Breast epithelium (tissue), 4 donors: ENCODE measurements at regions not wholly inside any gene's neighbourhood (a gene's known extent, or its start where the extent isn't known, plus 50 kb on each side); places are given as distances from the start of the nearest gene placed in this dataset.

ENCODE experiments used
- DNase-seq, 2 donors: peaks; one replicate each; pipeline ENCODE4 v3.0.0-alpha.2; 2019; ENCODE audit warnings: low spot score in 2 of 2
- H3K27ac ChIP-seq, 2 donors: fragments of 200-600 bp; sonication (generic) in 1 of 2; one replicate each; pipeline ENCODE4 v1.5.1; 2016 to 2019; ENCODE audit warnings: mild to moderate bottlenecking in 1 of 2
- H3K27me3 ChIP-seq, 2 donors: fragments of 200-600 bp; sonication (generic) in 1 of 2; one replicate each; pipeline versions ENCODE4 v1.5.1 to v1.6.0; 2017 to 2019; ENCODE audit warnings: control low read depth in 1 of 2, mild to moderate bottlenecking in 1 of 2
- H3K36me3 ChIP-seq: fragments of 200-600 bp; one replicate; pipeline ENCODE4 v1.5.1; 2019
- H3K4me1 ChIP-seq, 2 donors: fragments of 200-600 bp; sonication (generic); one replicate each; pipeline ENCODE4 v1.5.1; 2016 to 2019; ENCODE audit warnings: control low read depth in 1 of 2
- H3K4me3 ChIP-seq, 3 donors: fragments of 200-600 bp; sonication (generic); 1 replicate in 2 of 3; 2 replicates in 1 of 3; pipeline ENCODE4 v1.5.1; 2016 to 2019; ENCODE audit warnings: mild to moderate bottlenecking in 3 of 3, moderate library complexity in 2 of 3
- H3K9me3 ChIP-seq, 2 donors: fragments of 200-600 bp; sonication (generic) in 1 of 2; one replicate each; pipeline ENCODE4 v1.5.1; 2016 to 2019; ENCODE audit warnings: control low read depth in 1 of 2
- POLR2A ChIP-seq: fragments of 450-650 bp; IDR thresholded peaks from one replicate; pipeline ENCODE4 v1.6.1; 2016; ENCODE audit warnings: antibody characterized with exemption, mild to moderate bottlenecking, moderate library complexity
- POLR2AphosphoS5 ChIP-seq, 3 donors: sonication (generic); formaldehyde crosslinking; IDR thresholded peaks; one replicate each; pipeline ENCODE4 v1.6.1; 2017; ENCODE audit warnings: antibody characterized with exemption in 3 of 3
- intact Hi-C: fragments of 100-400 bp; cut with DNase I; formaldehyde crosslinking; loops from one replicate; pipeline ENCODE4 v1.15.1; 2023; ENCODE audit warnings: low total_unique reads
- TF ChIP-seq, protein P1 (sequence below), 3 donors: fragments of 450-650 bp; IDR thresholded peaks; one replicate each; pipeline ENCODE4 v1.5.1; 2016 to 2017; ENCODE audit warnings: antibody characterized with exemption in 3 of 3, mild to moderate bottlenecking in 3 of 3, moderate library complexity in 3 of 3

DNA sequence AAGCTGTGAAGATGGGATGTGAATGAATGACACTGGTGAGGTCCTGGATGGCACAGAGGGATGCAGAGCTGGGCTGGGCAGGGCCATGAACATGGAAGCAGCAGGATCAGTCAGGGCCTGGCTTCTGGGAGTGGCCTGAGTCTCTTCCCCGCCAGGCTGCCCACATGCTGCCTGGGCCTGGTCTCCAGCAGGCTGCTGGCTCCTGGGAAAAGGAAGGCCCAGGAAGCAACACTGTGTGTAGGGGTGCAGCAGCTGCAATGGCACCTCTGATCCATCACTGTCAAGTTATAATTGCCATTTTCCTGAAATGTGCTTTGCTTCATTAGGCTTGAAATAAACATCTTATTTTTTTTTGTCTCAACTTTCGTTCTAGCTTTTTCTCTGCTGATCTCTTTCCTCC, 260.2 kb upstream of the N4BP1 start:
- H3K27ac ChIP-seq: no peak overlapping the region
- intact Hi-C loops: no loop called here

DNA sequence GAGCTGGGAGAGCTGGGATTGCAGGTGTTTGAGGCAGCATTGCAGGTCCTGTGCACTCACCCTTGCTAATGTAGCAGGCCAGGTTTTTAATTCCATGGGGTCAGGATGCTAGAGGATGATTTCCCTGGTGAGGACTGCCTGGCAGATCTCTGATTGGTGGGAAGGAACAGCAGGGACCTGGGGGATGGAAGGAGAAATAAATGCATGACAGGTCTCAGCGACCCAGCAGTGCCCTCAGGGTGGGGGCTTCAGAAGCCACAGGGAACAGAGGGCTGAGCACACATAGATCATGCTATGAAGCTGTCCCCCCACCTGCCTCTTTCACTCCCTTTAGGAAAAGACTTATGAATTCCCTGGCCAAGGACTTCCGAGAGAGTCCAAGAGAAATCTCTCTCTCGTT, 255.5 kb upstream of the N4BP1 start:
- H3K36me3 ChIP-seq: no peaks in the 10 kb centered on the region
- H3K27ac ChIP-seq: no peak overlapping the region
- intact Hi-C loops: no loop called here
- H3K9me3 ChIP-seq: peaks cover 0 to 16% of the 10 kb centered on the region in 2 donors
- DNase-seq: no peak
- no peaks in the 10 kb centered on the region for H3K4me1 ChIP-seq
- no peak overlapping the region for H3K4me3 ChIP-seq
- no peaks in the 10 kb centered on the region for H3K27me3 ChIP-seq
- no peak for TF ChIP-seq POLR2AphosphoS5 (IDR thresholded peaks at IDR 0.05)
- TF ChIP-seq, protein P1, sequence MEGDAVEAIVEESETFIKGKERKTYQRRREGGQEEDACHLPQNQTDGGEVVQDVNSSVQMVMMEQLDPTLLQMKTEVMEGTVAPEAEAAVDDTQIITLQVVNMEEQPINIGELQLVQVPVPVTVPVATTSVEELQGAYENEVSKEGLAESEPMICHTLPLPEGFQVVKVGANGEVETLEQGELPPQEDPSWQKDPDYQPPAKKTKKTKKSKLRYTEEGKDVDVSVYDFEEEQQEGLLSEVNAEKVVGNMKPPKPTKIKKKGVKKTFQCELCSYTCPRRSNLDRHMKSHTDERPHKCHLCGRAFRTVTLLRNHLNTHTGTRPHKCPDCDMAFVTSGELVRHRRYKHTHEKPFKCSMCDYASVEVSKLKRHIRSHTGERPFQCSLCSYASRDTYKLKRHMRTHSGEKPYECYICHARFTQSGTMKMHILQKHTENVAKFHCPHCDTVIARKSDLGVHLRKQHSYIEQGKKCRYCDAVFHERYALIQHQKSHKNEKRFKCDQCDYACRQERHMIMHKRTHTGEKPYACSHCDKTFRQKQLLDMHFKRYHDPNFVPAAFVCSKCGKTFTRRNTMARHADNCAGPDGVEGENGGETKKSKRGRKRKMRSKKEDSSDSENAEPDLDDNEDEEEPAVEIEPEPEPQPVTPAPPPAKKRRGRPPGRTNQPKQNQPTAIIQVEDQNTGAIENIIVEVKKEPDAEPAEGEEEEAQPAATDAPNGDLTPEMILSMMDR (IDR thresholded peaks at IDR 0.05): no peak
- no peak for TF ChIP-seq POLR2A

More for the DNA sequence above, 260.2 kb upstream of the N4BP1 start:
- no peaks in the 10 kb centered on the region for H3K4me1 ChIP-seq
- H3K36me3 ChIP-seq: no peaks in the 10 kb centered on the region
- H3K27me3 ChIP-seq: no peaks in the 10 kb centered on the region
- TF ChIP-seq POLR2A: no peak
- TF ChIP-seq, protein P1 (IDR thresholded peaks at IDR 0.05): no peak
- no peak for TF ChIP-seq POLR2AphosphoS5 (IDR thresholded peaks at IDR 0.05)
- H3K4me3 ChIP-seq: no peak overlapping the region
- H3K9me3 ChIP-seq: peaks cover 0 to 7% of the 10 kb centered on the region in 2 donors
- DNase-seq: no peak

DNA sequence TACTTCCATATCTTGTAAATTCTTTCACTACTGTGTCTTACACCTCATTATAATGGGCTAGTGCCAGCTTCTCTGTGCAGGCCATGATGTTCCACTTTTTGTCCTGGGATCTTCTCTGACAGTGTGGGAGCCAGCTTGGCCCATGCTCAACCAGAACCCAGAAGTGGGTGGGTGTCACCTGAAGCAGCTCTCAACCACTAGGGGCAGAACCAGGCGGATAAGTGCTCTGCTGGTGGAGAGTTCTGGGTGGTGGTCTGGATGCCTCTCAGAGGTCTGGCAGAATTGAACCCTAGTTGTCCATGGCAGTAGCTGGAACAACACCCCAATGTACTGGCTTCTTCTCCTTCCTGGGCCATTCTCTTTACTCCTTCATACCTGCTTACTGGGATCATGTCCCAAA, 254.1 kb upstream of the N4BP1 start:
- H3K4me3 ChIP-seq: no peak overlapping the region
- intact Hi-C loops: no loop called here

DNA sequence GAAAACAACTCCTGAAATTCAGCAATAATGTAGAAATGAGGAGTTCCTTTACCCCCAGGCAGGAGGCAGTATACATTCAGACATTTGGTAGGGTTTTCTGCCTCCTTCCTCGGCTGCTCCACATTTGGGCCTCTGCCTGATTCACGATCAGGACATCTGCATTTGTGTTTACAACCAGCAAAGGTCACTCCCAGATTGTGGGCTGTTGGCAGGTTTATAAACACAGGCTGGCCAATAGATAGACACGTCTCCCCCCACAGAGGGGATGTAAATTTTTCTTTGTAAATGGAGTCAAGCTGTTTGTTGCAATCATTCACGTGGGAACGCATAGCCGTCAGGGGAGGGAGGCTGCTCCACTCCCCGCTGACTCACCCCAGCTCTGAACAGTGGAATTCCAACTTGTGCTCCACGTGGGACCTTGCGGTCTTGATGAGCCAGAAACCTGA, 252.1 kb upstream of the N4BP1 start:
- no peak for DNase-seq
- intact Hi-C loops: no loop called here
- TF ChIP-seq, protein P1 (IDR thresholded peaks at IDR 0.05): no peak
- TF ChIP-seq POLR2AphosphoS5 (IDR thresholded peaks at IDR 0.05) (no peak), POLR2A (no peak)
- H3K27me3 ChIP-seq: no peaks in the 10 kb centered on the region
- H3K4me1 ChIP-seq: no peaks in the 10 kb centered on the region
- H3K36me3 ChIP-seq: no peaks in the 10 kb centered on the region
- no peak overlapping the region for H3K27ac ChIP-seq
- peaks cover 0 to 16% of the 10 kb centered on the region in 2 donors for H3K9me3 ChIP-seq
- no peak overlapping the region for H3K4me3 ChIP-seq

More for the DNA sequence above, 254.1 kb upstream of the N4BP1 start:
- TF ChIP-seq POLR2A: no peak
- TF ChIP-seq, protein P1 (IDR thresholded peaks at IDR 0.05): no peak
- TF ChIP-seq POLR2AphosphoS5 (IDR thresholded peaks at IDR 0.05): no peak
- no peak for DNase-seq
- Histone ChIP-seq H3K4me1 (no peaks in the 10 kb centered on the region), H3K27me3 (no peaks in the 10 kb centered on the region), H3K27ac (no peak overlapping the region), H3K36me3 (no peaks in the 10 kb centered on the region), H3K9me3 (peaks cover 0 to 16% of the 10 kb centered on the region in 2 donors)

DNA sequence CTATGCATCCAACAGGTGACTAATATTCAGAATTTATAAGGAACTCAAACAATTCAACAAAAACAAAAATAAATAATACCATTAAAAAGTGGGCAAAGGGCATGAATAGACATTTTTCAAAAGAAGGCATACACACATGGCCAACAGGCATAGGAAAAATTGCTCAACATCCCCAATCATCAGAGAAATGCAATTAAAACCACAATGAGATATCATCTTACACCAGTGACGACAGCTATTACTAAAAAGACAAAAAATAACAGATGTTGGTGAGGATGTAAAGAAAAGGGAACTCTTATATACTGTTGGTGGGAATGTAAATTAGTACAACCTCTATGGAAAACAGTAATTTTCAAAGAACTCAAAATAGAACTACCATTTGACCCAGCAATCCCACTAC, 250.4 kb upstream of the N4BP1 start:
- intact Hi-C loops: no loop called here

More for the DNA sequence above, 250.4 kb upstream of the N4BP1 start:
- Histone ChIP-seq H3K4me1 (no peaks in the 10 kb centered on the region), H3K27me3 (no peaks in the 10 kb centered on the region), H3K27ac (no peak overlapping the region), H3K9me3 (peaks cover 0 to 10% of the 10 kb centered on the region in 2 donors), H3K36me3 (no peaks in the 10 kb centered on the region), H3K4me3 (no peak overlapping the region)
- no peak for DNase-seq
- TF ChIP-seq POLR2AphosphoS5 (IDR thresholded peaks at IDR 0.05) (no peak), POLR2A (no peak)
- TF ChIP-seq, protein P1 (IDR thresholded peaks at IDR 0.05): no peak
